ENCODE measurements at regions not wholly inside any gene's neighbourhood (a gene's known extent, or its start where the extent isn't known, plus 50 kb on each side); places are given as distances from the start of the nearest gene placed in this dataset.

DNA sequence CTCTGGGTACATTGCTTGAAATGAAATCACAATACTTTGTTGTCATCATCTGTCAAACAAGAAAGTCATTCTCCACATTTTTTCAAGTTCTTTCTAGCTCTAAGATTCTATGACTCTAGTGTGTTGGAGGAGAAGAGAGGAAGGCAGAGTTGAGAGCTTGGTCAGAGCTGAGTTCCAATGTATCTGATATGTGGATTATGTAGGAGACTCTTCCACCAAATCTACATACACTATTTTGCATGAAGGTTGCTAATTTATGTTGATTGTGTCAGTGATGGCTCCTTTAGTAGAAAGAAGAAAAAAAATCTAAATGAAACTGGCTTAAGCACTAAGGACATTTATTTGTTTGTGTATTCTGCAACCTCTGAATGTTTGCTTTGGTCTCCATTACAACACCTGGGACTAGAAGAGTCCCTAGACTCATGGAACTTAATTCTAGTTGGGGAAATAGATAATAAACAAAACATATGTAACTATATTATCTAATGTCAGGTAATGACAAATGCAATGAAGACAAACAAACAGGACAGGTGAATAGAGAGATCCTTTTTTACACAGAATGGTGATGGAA lies 691.9 kb downstream of the UQCRFS1 start:
- Mint-ChIP-seq H3K27ac (no peak overlapping the region), H3K36me3 (no peaks in the 10 kb centered on the region), H3K4me3 (no peak overlapping the region), H3K9me3 (no peaks in the 10 kb centered on the region), H3K4me1 (no peaks in the 10 kb centered on the region), H3K27me3 (no peaks in the 10 kb centered on the region)
- POLR2A ChIA-PET = no interaction called here
- no peak overlapping the region for H3K4me3 ChIP-seq (ENCODE audit: control insufficient read depth in 1 of 2, extremely low read depth in 1 of 2, low read length in 1 of 2)
- H3K4me1 ChIP-seq (ENCODE audit: control insufficient read depth in 1 of 2, extremely low read depth in 1 of 2, insufficient read depth in 2 of 2, low read length in 2 of 2) = no peaks in the 10 kb centered on the region
- H3K9me3 ChIP-seq = no peaks in the 10 kb centered on the region
- H3K36me3 ChIP-seq (ENCODE audit: control insufficient read depth in 2 of 2, extremely low read depth in 1 of 2, insufficient read depth in 1 of 2, low read length in 1 of 2) = no peaks in the 10 kb centered on the region
- H3K27me3 ChIP-seq (replicated peaks in 1 of 2; ENCODE audit: control insufficient read depth in 2 of 2, extremely low read depth in 1 of 2, insufficient read depth in 2 of 2, low read length in 1 of 2) = no peaks in the 10 kb centered on the region
- ATAC-seq (replicated peaks in 1 of 4) (no peak), DNase-seq (no peak)
- no peak overlapping the region for H3K27ac ChIP-seq (ENCODE audit: low read length)
- CTCF ChIA-PET = no interaction called here

GRCh38 chr19:28519952-28520861 lies 692.7 kb downstream of the UQCRFS1 start:
- Histone ChIP-seq H3K4me3 (ENCODE audit: control insufficient read depth in 1 of 2, extremely low read depth in 1 of 2, low read length in 1 of 2) (no peak overlapping the region), H3K36me3 (ENCODE audit: control insufficient read depth in 2 of 2, extremely low read depth in 1 of 2, insufficient read depth in 1 of 2, low read length in 1 of 2) (no peaks in the 10 kb centered on the region), H3K4me1 (ENCODE audit: control insufficient read depth in 1 of 2, extremely low read depth in 1 of 2, insufficient read depth in 2 of 2, low read length in 2 of 2) (no peaks in the 10 kb centered on the region), H3K27ac (ENCODE audit: low read length) (no peak overlapping the region), H3K9me3 (no peaks in the 10 kb centered on the region), H3K27me3 (replicated peaks in 1 of 2; ENCODE audit: control insufficient read depth in 2 of 2, extremely low read depth in 1 of 2, insufficient read depth in 2 of 2, low read length in 1 of 2) (no peaks in the 10 kb centered on the region)
- ATAC-seq (replicated peaks in 1 of 4) (no peak), DNase-seq (no peak)
- WGBS (ENCODE audit: insufficient coverage) = 88% methylated on average over 9 of the region's 15 CpGs
- Mint-ChIP-seq H3K27me3 (no peaks in the 10 kb centered on the region), H3K36me3 (no peaks in the 10 kb centered on the region), H3K27ac (no peak overlapping the region), H3K4me3 (no peak overlapping the region), H3K9me3 (no peaks in the 10 kb centered on the region), H3K4me1 (no peaks in the 10 kb centered on the region)
- CTCF ChIA-PET = no interaction called here
- POLR2A ChIA-PET = no interaction called here

DNA sequence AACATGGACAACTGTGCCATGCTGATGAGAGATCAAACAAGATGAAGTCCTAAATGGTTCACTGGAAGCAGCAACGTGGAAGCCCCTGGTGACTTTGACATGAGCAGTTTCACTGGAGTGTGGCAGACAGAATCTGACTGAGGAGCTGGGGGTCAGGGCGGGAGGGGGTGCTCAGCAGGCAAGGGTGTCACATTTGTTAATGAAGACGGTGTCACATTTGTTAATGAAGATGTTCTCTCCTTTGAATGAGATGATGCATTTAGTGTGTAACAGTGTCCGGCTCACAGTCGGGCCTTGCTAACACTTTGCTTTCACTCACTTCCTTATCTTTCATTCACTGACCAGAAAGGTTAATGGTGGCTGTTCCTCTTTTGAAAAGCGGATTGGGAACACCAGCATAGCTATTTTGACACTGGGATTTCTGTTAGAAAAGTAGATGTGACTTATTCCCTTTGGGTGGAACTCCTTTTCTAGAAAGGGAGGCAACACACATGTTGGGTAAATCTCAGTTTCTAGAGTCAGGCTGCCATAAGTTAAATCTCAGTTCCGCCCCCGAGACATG lies 693.7 kb downstream of the UQCRFS1 start:
- ChIA-PET POLR2A (no interaction called here), CTCF (no interaction called here)
- no peaks in the 10 kb centered on the region for H3K9me3 ChIP-seq
- H3K27me3 Mint-ChIP-seq = no peaks in the 10 kb centered on the region
- H3K9me3 Mint-ChIP-seq = no peaks in the 10 kb centered on the region
- no peak overlapping the region for H3K27ac Mint-ChIP-seq
- H3K36me3 Mint-ChIP-seq = no peaks in the 10 kb centered on the region
- H3K27ac ChIP-seq (ENCODE audit: low read length) = no peak overlapping the region
- H3K4me1 ChIP-seq (ENCODE audit: control insufficient read depth in 1 of 2, extremely low read depth in 1 of 2, insufficient read depth in 2 of 2, low read length in 2 of 2) = no peaks in the 10 kb centered on the region
- H3K4me1 Mint-ChIP-seq = no peaks in the 10 kb centered on the region
- WGBS (ENCODE audit: insufficient coverage) = 64% methylated on average over 1 of the region's 8 CpGs
- no peaks in the 10 kb centered on the region for H3K36me3 ChIP-seq (ENCODE audit: control insufficient read depth in 2 of 2, extremely low read depth in 1 of 2, insufficient read depth in 1 of 2, low read length in 1 of 2)
- ATAC-seq (replicated peaks in 1 of 4) = no peak
- peaks cover 0 to under 1% of the 10 kb centered on the region in 2 experiments for H3K27me3 ChIP-seq (replicated peaks in 1 of 2; ENCODE audit: control insufficient read depth in 2 of 2, extremely low read depth in 1 of 2, insufficient read depth in 2 of 2, low read length in 1 of 2)
- no peak overlapping the region for H3K4me3 Mint-ChIP-seq
- no peak for DNase-seq
- no peak overlapping the region for H3K4me3 ChIP-seq (ENCODE audit: control insufficient read depth in 1 of 2, extremely low read depth in 1 of 2, low read length in 1 of 2)

DNA sequence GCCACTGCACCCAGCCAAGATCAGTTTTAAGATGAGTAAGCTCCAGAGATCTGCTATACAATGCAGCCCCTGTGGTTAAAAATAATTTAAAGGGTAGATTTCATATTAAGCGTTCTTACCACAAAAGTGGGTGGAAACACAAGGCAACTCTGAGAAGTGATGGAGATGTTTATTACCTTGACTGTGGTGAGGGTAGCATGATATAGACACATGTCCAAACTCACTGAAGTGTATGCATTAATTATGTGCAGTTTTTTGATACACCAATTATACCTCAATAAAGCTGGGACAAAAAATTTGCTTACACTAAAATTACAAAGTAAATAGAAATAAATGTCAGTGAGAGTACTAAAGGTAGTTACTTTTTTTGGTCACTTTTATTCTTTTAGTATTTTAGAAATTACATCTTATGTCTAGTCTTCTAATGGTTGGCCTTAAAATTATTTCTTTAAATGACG lies 696.5 kb downstream of the UQCRFS1 start:
- no peak overlapping the region for H3K4me3 ChIP-seq (ENCODE audit: control insufficient read depth in 1 of 2, extremely low read depth in 1 of 2, low read length in 1 of 2)
- peaks cover 0 to 2% of the 10 kb centered on the region in 2 experiments for H3K27me3 ChIP-seq (replicated peaks in 1 of 2; ENCODE audit: control insufficient read depth in 2 of 2, extremely low read depth in 1 of 2, insufficient read depth in 2 of 2, low read length in 1 of 2)
- no peaks in the 10 kb centered on the region for H3K36me3 Mint-ChIP-seq
- no peak overlapping the region for H3K4me3 Mint-ChIP-seq
- no peaks in the 10 kb centered on the region for H3K36me3 ChIP-seq (ENCODE audit: control insufficient read depth in 2 of 2, extremely low read depth in 1 of 2, insufficient read depth in 1 of 2, low read length in 1 of 2)
- no peak for ATAC-seq (replicated peaks in 1 of 4)
- H3K27ac ChIP-seq (ENCODE audit: low read length) = no peak overlapping the region
- H3K9me3 ChIP-seq = no peaks in the 10 kb centered on the region
- H3K9me3 Mint-ChIP-seq = no peaks in the 10 kb centered on the region
- no peaks in the 10 kb centered on the region for H3K4me1 Mint-ChIP-seq
- DNase-seq = no peak
- H3K4me1 ChIP-seq (ENCODE audit: control insufficient read depth in 1 of 2, extremely low read depth in 1 of 2, insufficient read depth in 2 of 2, low read length in 2 of 2) = no peaks in the 10 kb centered on the region
- H3K27me3 Mint-ChIP-seq = no peaks in the 10 kb centered on the region
- ChIA-PET CTCF (no interaction called here), POLR2A (no interaction called here)
- H3K27ac Mint-ChIP-seq = no peak overlapping the region
- WGBS (ENCODE audit: insufficient coverage) = no CpG with 5 or more reads among the region's 2 CpGs

DNA sequence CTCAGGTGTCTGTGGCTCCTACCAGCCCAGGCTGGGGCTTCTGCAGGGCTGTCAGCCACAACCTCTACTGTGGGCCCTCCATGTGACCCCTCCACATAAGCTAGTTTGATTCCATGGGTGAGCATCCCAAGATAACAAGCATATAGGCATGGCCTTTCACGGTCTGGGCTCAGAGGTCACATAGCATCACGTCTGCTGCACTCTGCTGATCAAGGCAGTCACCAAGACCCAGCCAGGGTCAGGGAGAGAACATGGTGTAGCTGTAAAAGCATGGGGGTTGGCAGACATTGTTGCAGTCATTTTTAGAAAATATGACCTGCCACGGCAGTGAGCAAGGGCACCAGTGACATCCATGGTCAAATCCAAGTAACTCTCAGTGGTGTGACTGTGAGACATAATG lies 698.8 kb downstream of the UQCRFS1 start:
- DNase-seq (no peak), ATAC-seq (replicated peaks in 1 of 4) (no peak)
- Histone ChIP-seq H3K4me1 (ENCODE audit: control insufficient read depth in 1 of 2, extremely low read depth in 1 of 2, insufficient read depth in 2 of 2, low read length in 2 of 2) (no peaks in the 10 kb centered on the region), H3K27me3 (replicated peaks in 1 of 2; ENCODE audit: control insufficient read depth in 2 of 2, extremely low read depth in 1 of 2, insufficient read depth in 2 of 2, low read length in 1 of 2) (peaks cover 0 to 2% of the 10 kb centered on the region in 2 experiments), H3K9me3 (no peaks in the 10 kb centered on the region), H3K4me3 (ENCODE audit: control insufficient read depth in 1 of 2, extremely low read depth in 1 of 2, low read length in 1 of 2) (no peak overlapping the region), H3K36me3 (ENCODE audit: control insufficient read depth in 2 of 2, extremely low read depth in 1 of 2, insufficient read depth in 1 of 2, low read length in 1 of 2) (no peaks in the 10 kb centered on the region), H3K27ac (ENCODE audit: low read length) (no peak overlapping the region)
- H3K27me3 Mint-ChIP-seq = no peaks in the 10 kb centered on the region
- POLR2A ChIA-PET = interaction anchor here in 1 of 2 donors (0.6 kb wide), 1 partner anchor 10 kb away, joined by 3 read pairs; no protein-coding TSS in a partner anchor
- 89% methylated on average over 3 of the region's 3 CpGs for WGBS (ENCODE audit: insufficient coverage)
- H3K36me3 Mint-ChIP-seq = no peaks in the 10 kb centered on the region
- no peak overlapping the region for H3K27ac Mint-ChIP-seq
- H3K4me1 Mint-ChIP-seq = no peaks in the 10 kb centered on the region
- peaks cover 0 to 4% (median 0%) of the 10 kb centered on the region in 3 donors for H3K9me3 Mint-ChIP-seq
- CTCF ChIA-PET = no interaction called here
- H3K4me3 Mint-ChIP-seq = no peak overlapping the region

- no peaks in the 10 kb centered on the region for H3K4me1 Mint-ChIP-seq
- no CpG with 5 or more reads among the region's 1 CpG for WGBS (ENCODE audit: insufficient coverage)
- Histone ChIP-seq H3K36me3 (ENCODE audit: control insufficient read depth in 2 of 2, extremely low read depth in 1 of 2, insufficient read depth in 1 of 2, low read length in 1 of 2) (no peaks in the 10 kb centered on the region), H3K9me3 (no peaks in the 10 kb centered on the region), H3K4me3 (ENCODE audit: control insufficient read depth in 1 of 2, extremely low read depth in 1 of 2, low read length in 1 of 2) (no peak overlapping the region), H3K27ac (ENCODE audit: low read length) (no peak overlapping the region), H3K4me1 (ENCODE audit: control insufficient read depth in 1 of 2, extremely low read depth in 1 of 2, insufficient read depth in 2 of 2, low read length in 2 of 2) (no peaks in the 10 kb centered on the region), H3K27me3 (replicated peaks in 1 of 2; ENCODE audit: control insufficient read depth in 2 of 2, extremely low read depth in 1 of 2, insufficient read depth in 2 of 2, low read length in 1 of 2) (peaks cover 0 to 2% of the 10 kb centered on the region in 2 experiments)
- POLR2A ChIA-PET = no interaction called here
- no peak overlapping the region for H3K4me3 Mint-ChIP-seq
- ATAC-seq (replicated peaks in 1 of 4) = no peak
- H3K27ac Mint-ChIP-seq = no peak overlapping the region
- H3K36me3 Mint-ChIP-seq = no peaks in the 10 kb centered on the region
- peaks cover 0 to 4% of the 10 kb centered on the region in 2 donors for H3K27me3 Mint-ChIP-seq
- peaks cover 0 to 8% (median 0%) of the 10 kb centered on the region in 3 donors for H3K9me3 Mint-ChIP-seq
- CTCF ChIA-PET = no interaction called here
- no peak for DNase-seq
These were observed 701.3 kb downstream of the UQCRFS1 start for GRCh38 chr19:28511655-28512054.
